ENCODE measurements at regions not wholly inside any gene's neighbourhood (a gene's known extent, or its start where the extent isn't known, plus 50 kb on each side); places are given as distances from the start of the nearest gene placed in this dataset.
"Not testable (repeated sequence)": the region's sequence is repeated elsewhere in the genome, so short reads cannot be mapped to it uniquely, and the experiment has no call there.

- in situ Hi-C loops (cut with MboI; ENCODE audit: low sequenced_read_pairs in 4 of 4): no loop called here
- Histone ChIP-seq H3K4me1 (peaks cover 0 to 2% of the 10 kb centered on the region in 2 donors), H3K36me3 (no peaks in the 10 kb centered on the region), H3K27me3 (no peaks in the 10 kb centered on the region), H3K27ac (no peak overlapping the region), H3K9me3 (no peaks in the 10 kb centered on the region), H3K4me3 (no peak overlapping the region)
- ATAC-seq (no peak), DNase-seq (no peak)
- no peak for TF ChIP-seq CTCF (IDR thresholded peaks at IDR 0.05 in 4 of 5, conservative IDR thresholded peaks at IDR 0.05 in 1 of 5)
- TF ChIP-seq POLR2A (IDR thresholded peaks at IDR 0.05): no peak
- intact Hi-C loops (cut with DNase I; ENCODE audit: low total_unique reads): no loop called here
Observed at GRCh38 chr6:168242111-168242939, 77.3 kb downstream of the DACT2 start.

GRCh38 chr6:168240160-168240559 is 79.4 kb downstream of the DACT2 start:
- no peaks in the 10 kb centered on the region for H3K4me1 ChIP-seq
- no peaks in the 10 kb centered on the region for H3K36me3 ChIP-seq
- DNase-seq: no peak
- intact Hi-C loops (cut with DNase I; ENCODE audit: low total_unique reads) (no loop called here), in situ Hi-C loops (cut with MboI; ENCODE audit: low sequenced_read_pairs in 4 of 4) (no loop called here)
- no peak overlapping the region for H3K27ac ChIP-seq
- no peak for ATAC-seq
- H3K9me3 ChIP-seq: no peaks in the 10 kb centered on the region
- no peaks in the 10 kb centered on the region for H3K27me3 ChIP-seq
- no peak overlapping the region for H3K4me3 ChIP-seq
- TF ChIP-seq POLR2A (IDR thresholded peaks at IDR 0.05) (no peak), CTCF (IDR thresholded peaks at IDR 0.05 in 4 of 5, conservative IDR thresholded peaks at IDR 0.05 in 1 of 5) (no peak)

GRCh38 chr6:168239044-168239773 is 80.4 kb downstream of the DACT2 start:
- Histone ChIP-seq H3K27me3 (no peaks in the 10 kb centered on the region), H3K36me3 (no peaks in the 10 kb centered on the region), H3K4me3 (no peak overlapping the region), H3K9me3 (no peaks in the 10 kb centered on the region), H3K4me1 (no peaks in the 10 kb centered on the region), H3K27ac (no peak overlapping the region)
- intact Hi-C loops (cut with DNase I; ENCODE audit: low total_unique reads): no loop called here
- DNase-seq: no peak
- no peak for TF ChIP-seq CTCF (IDR thresholded peaks at IDR 0.05 in 4 of 5, conservative IDR thresholded peaks at IDR 0.05 in 1 of 5)
- no peak for TF ChIP-seq POLR2A (IDR thresholded peaks at IDR 0.05)
- ATAC-seq: no peak
- in situ Hi-C loops (cut with MboI; ENCODE audit: low sequenced_read_pairs in 4 of 4): no loop called here

- intact Hi-C loops (cut with DNase I; ENCODE audit: low total_unique reads) (no loop called here), in situ Hi-C loops (cut with MboI; ENCODE audit: low sequenced_read_pairs in 4 of 4) (no loop called here)
- ATAC-seq (no peak), DNase-seq (no peak)
- Histone ChIP-seq H3K27me3 (peaks cover 0 to 3% (median 0%) of the 10 kb centered on the region in 3 donors), H3K36me3 (no peaks in the 10 kb centered on the region), H3K9me3 (no peaks in the 10 kb centered on the region), H3K27ac (no peak overlapping the region), H3K4me3 (no peak overlapping the region), H3K4me1 (no peaks in the 10 kb centered on the region)
- TF ChIP-seq POLR2A (IDR thresholded peaks at IDR 0.05): no peak
- TF ChIP-seq CTCF (IDR thresholded peaks at IDR 0.05 in 4 of 5, conservative IDR thresholded peaks at IDR 0.05 in 1 of 5): no peak
Observed at GRCh38 chr6:168238159-168238909, 81.2 kb downstream of the DACT2 start.

- intact Hi-C loops (cut with DNase I; ENCODE audit: low total_unique reads); H3K4me3 ChIP-seq; in situ Hi-C loops (cut with MboI; ENCODE audit: low sequenced_read_pairs in 4 of 4); ATAC-seq; DNase-seq; H3K4me1 ChIP-seq; H3K27ac ChIP-seq; H3K9me3 ChIP-seq; H3K36me3 ChIP-seq: not testable (repeated sequence)
- H3K27me3 ChIP-seq: peaks cover 5 to 27% (median 22%) of the 10 kb centered on the region in 3 donors
Observed at GRCh38 chr6:168233875-168234213, 85.7 kb downstream of the DACT2 start.

Measured in gastrocnemius medialis (tissue), 4 donors.